Neuronal stem cell (in vitro differentiated cells): ENCODE measurements at regions not wholly inside any gene's neighbourhood (a gene's known extent, or its start where the extent isn't known, plus 50 kb on each side); places are given as distances from the start of the nearest gene placed in this dataset.
"Not testable (repeated sequence)": the region's sequence is repeated elsewhere in the genome, so short reads cannot be mapped to it uniquely, and the experiment has no call there.

Source experiments
- DNase-seq: peaks from one replicate; pipeline ENCODE4 v3.0.0-alpha.2; 2013; ENCODE audit warnings: low spot score
- H2AFZ ChIP-seq: one replicate; pipeline ENCODE4 v1.6.1; 2013; ENCODE audit warnings: mild to moderate bottlenecking, low read length, inconsistent platforms
- H2AK5ac ChIP-seq: 2 replicates; pipeline ENCODE4 v1.6.1; 2013; ENCODE audit warnings: low read depth, mild to moderate bottlenecking, inconsistent platforms, low read length, moderate library complexity, mixed read lengths
- H2BK120ac ChIP-seq: 2 replicates; pipeline ENCODE4 v1.6.1; 2013; ENCODE audit warnings: low read depth, mild to moderate bottlenecking, inconsistent platforms, low read length, moderate library complexity, mixed read lengths
- H2BK12ac ChIP-seq: one replicate; pipeline ENCODE4 v1.6.1; 2013; ENCODE audit warnings: low read length, inconsistent platforms
- H2BK15ac ChIP-seq: 2 replicates; pipeline ENCODE4 v1.6.1; 2013; ENCODE audit warnings: mild to moderate bottlenecking, low read length, inconsistent platforms, mixed read lengths
- H2BK5ac ChIP-seq: one replicate; pipeline ENCODE4 v1.6.1; 2013; ENCODE audit warnings: inconsistent platforms, mild to moderate bottlenecking, low read length, moderate library complexity
- H3K14ac ChIP-seq: one replicate; pipeline ENCODE4 v1.6.1; 2013; ENCODE audit warnings: low read length, inconsistent platforms
- H3K18ac ChIP-seq: 2 replicates; pipeline ENCODE4 v1.6.1; 2013; ENCODE audit warnings: low read length, inconsistent platforms
- H3K23ac ChIP-seq: 2 replicates; pipeline ENCODE4 v1.6.1; 2013; ENCODE audit warnings: low read depth, mild to moderate bottlenecking, mixed read lengths, low read length, inconsistent platforms; ENCODE audit not compliant: poor library complexity
- H3K27ac ChIP-seq: replicated peaks from 3 replicates; pipeline ENCODE4 v1.5.1; 2013; ENCODE audit warnings: low read length, inconsistent platforms
- H3K27me3 ChIP-seq, 3 experiments: 2 replicates each; pipeline ENCODE4 v1.6.1; 2013; ENCODE audit warnings: low read length in 3 of 3, mild to moderate bottlenecking in 2 of 3, inconsistent platforms in 1 of 3, low read depth in 1 of 3, mixed read lengths in 1 of 3, moderate library complexity in 1 of 3; ENCODE audit not compliant: control insufficient read depth in 3 of 3, insufficient read depth in 3 of 3
- H3K36me3 ChIP-seq, 2 donors: replicated peaks in 1 of 2; 2 replicates each; pipeline ENCODE4 v1.6.1; 2013; ENCODE audit warnings: low read length in 2 of 2; ENCODE audit not compliant: control insufficient read depth in 2 of 2, insufficient read depth in 2 of 2
- H3K4ac ChIP-seq: 2 replicates; pipeline ENCODE4 v1.6.1; 2013; ENCODE audit warnings: inconsistent platforms, mild to moderate bottlenecking, low read length, moderate library complexity
- H3K4me1 ChIP-seq, 2 donors: 1 replicate in 1 of 2; 2 replicates in 1 of 2; pipeline ENCODE4 v1.6.1; 2013; ENCODE audit warnings: low read length in 2 of 2, low read depth in 1 of 2; ENCODE audit not compliant: control insufficient read depth in 2 of 2, insufficient read depth in 1 of 2
- H3K4me2 ChIP-seq: one replicate; pipeline ENCODE4 v1.6.1; 2013; ENCODE audit warnings: mild to moderate bottlenecking, low read length, inconsistent platforms; ENCODE audit not compliant: insufficient read depth, poor library complexity, severe bottlenecking
- H3K4me3 ChIP-seq, 2 donors: 2 replicates each; pipeline ENCODE4 v1.5.1; 2013; ENCODE audit warnings: low read length in 2 of 2, mild to moderate bottlenecking in 2 of 2, inconsistent platforms in 1 of 2, moderate library complexity in 1 of 2
- H3K79me1 ChIP-seq: one replicate; pipeline ENCODE4 v1.6.1; 2013; ENCODE audit warnings: low read depth, mild to moderate bottlenecking, inconsistent platforms, low read length, moderate library complexity
- H3K9ac ChIP-seq: one replicate; pipeline ENCODE4 v1.6.1; 2013; ENCODE audit warnings: mild to moderate bottlenecking, low read depth, low read length, inconsistent platforms; ENCODE audit not compliant: poor library complexity
- H3K9me3 ChIP-seq, 2 donors: replicated peaks in 1 of 2; 2 replicates each; pipeline versions ENCODE3 to v1.6.1; 2013; ENCODE audit warnings: low read length in 2 of 2, mild to moderate bottlenecking in 2 of 2, inconsistent platforms in 1 of 2, low read depth in 1 of 2, mixed read lengths in 1 of 2, moderate library complexity in 1 of 2; ENCODE audit not compliant: control insufficient read depth in 2 of 2, insufficient read depth in 1 of 2
- H4K8ac ChIP-seq: one replicate; pipeline ENCODE4 v1.6.1; 2013; ENCODE audit warnings: low read depth, mild to moderate bottlenecking, inconsistent platforms, low read length, moderate library complexity
- H4K91ac ChIP-seq: one replicate; pipeline ENCODE4 v1.6.1; 2013; ENCODE audit warnings: low read length, low read depth, mild to moderate bottlenecking, inconsistent platforms; ENCODE audit not compliant: poor library complexity
- WGBS, 2 donors: extraction: QIAGEN DNeasy Blood & Tissue Kit; methylation state at CpG; one replicate each; pipeline ENCODE4 v1.1.7; 2013; ENCODE audit warnings: missing lambda C conversion rate in 2 of 2, mixed read lengths in 1 of 2; ENCODE audit not compliant: insufficient read length in 2 of 2, insufficient replicate concordance in 1 of 2; ENCODE audit errors: extremely low coverage in 2 of 2; 5-methylcytosine and 5-hydroxymethylcytosine counted together

- Histone ChIP-seq H3K4me3 (no peak overlapping the region), H3K9me3 (peaks cover 0 to 4% of the 10 kb centered on the region in 2 donors), H2BK5ac (no peak overlapping the region), H3K36me3 (no peaks in the 10 kb centered on the region), H2AK5ac (no peak overlapping the region), H2BK12ac (no peak overlapping the region), H3K4ac (no peak overlapping the region), H2BK120ac (no peak overlapping the region), H4K91ac (no peak overlapping the region), H2BK15ac (no peak overlapping the region), H3K27ac (no peak overlapping the region), H3K23ac (no peak overlapping the region), H3K4me2 (no peak overlapping the region), H3K27me3 (no peaks in the 10 kb centered on the region), H4K8ac (no peak overlapping the region), H3K9ac (no peak overlapping the region), H3K4me1 (no peaks in the 10 kb centered on the region), H3K79me1 (no peaks in the 10 kb centered on the region), H2AFZ (no peak overlapping the region), H3K18ac (no peak overlapping the region), H3K14ac (no peak overlapping the region)
- DNase-seq: no peak
- WGBS, 2 donors: no CpG with 5 or more reads among the region's 6 CpGs
Measured at GRCh38 chr3:168684519-168684918, 588.8 kb upstream of the GOLIM4 start.

- H4K8ac ChIP-seq: no peak overlapping the region
- H3K23ac ChIP-seq: no peak overlapping the region
- no peaks in the 10 kb centered on the region for H3K27me3 ChIP-seq
- no peak overlapping the region for H2BK5ac ChIP-seq
- H3K4me3 ChIP-seq: no peak overlapping the region
- no peaks in the 10 kb centered on the region for H3K36me3 ChIP-seq
- no peak overlapping the region for H2BK15ac ChIP-seq
- no peak overlapping the region for H4K91ac ChIP-seq
- H3K9ac ChIP-seq: no peak overlapping the region
- WGBS, 2 donors: no CpG with 5 or more reads among the region's 1 CpG
- H3K27ac ChIP-seq: no peak overlapping the region
- no peak overlapping the region for H2AK5ac ChIP-seq
- H3K4me2 ChIP-seq: no peak overlapping the region
- no peak overlapping the region for H3K18ac ChIP-seq
- H3K4me1 ChIP-seq: no peaks in the 10 kb centered on the region
- H2BK12ac ChIP-seq: no peak overlapping the region
- no peak overlapping the region for H3K14ac ChIP-seq
- H3K9me3 ChIP-seq: peaks cover 0 to 4% of the 10 kb centered on the region in 2 donors
- H2BK120ac ChIP-seq: no peak overlapping the region
- H3K79me1 ChIP-seq: no peaks in the 10 kb centered on the region
- H3K4ac ChIP-seq: no peak overlapping the region
- no peak for DNase-seq
- H2AFZ ChIP-seq: no peak overlapping the region
Measured at GRCh38 chr3:168678730-168679129, 583.0 kb upstream of the GOLIM4 start.

GRCh38 chr3:168671091-168671490 is 575.4 kb upstream of the GOLIM4 start:
- no peak overlapping the region for H2BK5ac ChIP-seq
- H4K91ac ChIP-seq: no peak overlapping the region
- H2BK12ac ChIP-seq: no peak overlapping the region
- no peak overlapping the region for H2AK5ac ChIP-seq
- no peak overlapping the region for H3K14ac ChIP-seq
- DNase-seq: no peak
- no peaks in the 10 kb centered on the region for H3K27me3 ChIP-seq
- H3K79me1 ChIP-seq: no peaks in the 10 kb centered on the region
- no peaks in the 10 kb centered on the region for H3K9me3 ChIP-seq
- H3K18ac ChIP-seq: no peak overlapping the region
- H3K4me1 ChIP-seq: no peaks in the 10 kb centered on the region
- no peak overlapping the region for H4K8ac ChIP-seq
- H3K4me3 ChIP-seq: no peak overlapping the region
- H2AFZ ChIP-seq: no peak overlapping the region
- H3K36me3 ChIP-seq: no peaks in the 10 kb centered on the region
- H3K9ac ChIP-seq: no peak overlapping the region
- H3K4me2 ChIP-seq: no peak overlapping the region
- H3K27ac ChIP-seq: no peak overlapping the region
- H2BK120ac ChIP-seq: no peak overlapping the region
- no peak overlapping the region for H3K4ac ChIP-seq
- no CpG with 5 or more reads among the region's 5 CpGs for WGBS, 2 donors
- H3K23ac ChIP-seq: no peak overlapping the region
- no peak overlapping the region for H2BK15ac ChIP-seq

GRCh38 chr3:168660879-168661657 is 565.3 kb upstream of the GOLIM4 start:
- H3K9me3 ChIP-seq, H3K4me3 ChIP-seq, H3K27me3 ChIP-seq, H3K23ac ChIP-seq, H3K18ac ChIP-seq, H3K4me1 ChIP-seq, H3K4me2 ChIP-seq, H3K27ac ChIP-seq, H2BK15ac ChIP-seq, H2BK12ac ChIP-seq, H3K36me3 ChIP-seq, H2BK5ac ChIP-seq, H3K4ac ChIP-seq, H4K91ac ChIP-seq, DNase-seq, H4K8ac ChIP-seq, H3K9ac ChIP-seq, H2AK5ac ChIP-seq, H3K14ac ChIP-seq, H3K79me1 ChIP-seq, H2BK120ac ChIP-seq, H2AFZ ChIP-seq: not testable (repeated sequence)
- no CpG with 5 or more reads among the region's 6 CpGs for WGBS, 2 donors
